Stimulated activated naive CD8-positive, alpha-beta T cell treated with anti-CD3 and anti-CD28 coated beads, Interleukin-15, Interleukin-2, amounts not matched to agents 100 U/mL and 50 U/mL, for 24 hours (primary cell): ENCODE measurements at regions not wholly inside any gene's neighbourhood (a gene's known extent, or its start where the extent isn't known, plus 50 kb on each side); places are given as distances from the start of the nearest gene placed in this dataset.

Source experiments
- ATAC-seq: fragments of 150-1000 bp; cut with Tn5 transposase; one replicate; pipeline ENCODE4 v1.10.0; 2021
- DNase-seq: peaks from one replicate; pipeline ENCODE4 v3.0.0; 2021

GRCh38 chr6:159479146-159479545, 213.9 kb downstream of the SOD2 start:
- ATAC-seq, result no peak
- DNase-seq, result no peak

DNA sequence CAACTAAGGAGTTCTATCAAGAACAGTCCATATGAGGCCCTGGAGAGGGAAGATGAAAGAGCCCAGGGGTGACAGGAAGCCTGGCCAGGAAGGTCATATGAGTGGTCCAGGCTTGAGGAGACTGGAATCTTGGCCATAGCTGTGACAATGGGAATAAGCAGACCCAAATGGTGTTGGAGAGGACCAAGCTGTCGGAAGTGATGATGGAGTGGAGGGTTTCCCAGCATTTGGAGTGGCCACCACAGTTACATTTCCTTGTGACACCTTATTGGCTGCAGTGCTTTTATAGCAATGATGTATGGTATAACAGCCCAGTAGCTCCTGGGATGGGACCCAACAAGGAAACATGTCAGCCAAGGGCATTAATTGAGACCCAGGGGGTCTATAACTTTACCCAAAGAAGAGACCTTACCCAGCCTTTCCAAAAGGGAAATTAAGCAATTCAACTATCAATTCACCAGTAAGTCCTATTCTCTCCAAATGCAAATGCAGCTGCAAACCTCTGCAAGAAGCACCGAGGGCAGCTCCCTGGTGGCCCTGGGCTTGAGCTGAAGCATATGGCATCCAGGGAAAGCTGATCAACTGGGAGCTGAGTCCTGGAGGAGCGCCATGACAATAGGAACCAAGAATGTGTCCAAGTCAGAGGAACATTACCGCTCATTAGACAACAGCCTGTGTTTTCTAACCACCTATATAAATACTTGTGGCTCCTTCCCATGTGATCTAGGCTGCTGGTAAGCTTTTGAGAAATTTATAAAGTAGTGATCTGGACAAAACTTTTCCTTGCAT, 219.4 kb downstream of the SOD2 start:
- DNase-seq, result no peak

DNA sequence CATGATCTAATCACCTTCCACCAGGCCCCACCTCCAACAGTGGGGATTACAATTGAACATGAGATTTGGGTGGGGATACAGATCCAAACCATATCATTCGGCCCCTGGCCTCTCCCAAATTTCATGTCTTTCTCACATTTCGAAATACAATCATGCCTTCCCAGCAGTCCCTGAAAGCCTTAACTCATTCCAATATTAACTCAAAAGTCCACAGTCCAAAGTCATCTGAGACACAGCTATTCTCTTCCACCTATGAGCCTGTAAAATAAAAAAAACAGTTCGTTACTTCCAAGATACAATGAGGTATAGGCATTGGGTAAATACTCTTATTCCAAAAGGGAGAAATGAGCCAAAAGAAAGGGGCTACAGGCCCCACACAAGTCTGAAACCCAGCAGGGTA, 222.6 kb downstream of the SOD2 start:
- DNase-seq, result no peak
- ATAC-seq, result no peak

More for the DNA sequence above, 219.4 kb downstream of the SOD2 start:
- ATAC-seq, result no peak

DNA sequence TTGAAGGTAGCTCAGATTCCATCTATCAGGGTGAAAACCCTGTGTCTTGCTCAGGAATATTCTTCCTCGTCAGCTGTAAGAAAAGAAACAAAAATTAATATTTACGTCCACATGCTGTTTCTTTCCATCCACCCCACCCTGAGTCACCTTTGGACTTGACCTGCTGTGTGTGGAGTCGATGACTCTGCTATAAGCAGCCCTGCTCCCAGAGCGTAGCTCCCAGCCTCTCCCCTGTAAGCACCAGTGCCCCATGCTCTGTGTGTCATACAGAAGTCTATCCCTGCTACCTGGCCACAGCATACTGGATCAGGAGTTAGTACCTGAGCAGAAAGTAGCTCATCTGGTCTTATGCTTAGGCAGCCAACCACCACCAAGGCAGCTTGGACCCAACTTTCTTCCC, 223.6 kb downstream of the SOD2 start:
- ATAC-seq (no peak), DNase-seq (no peak)

- DNase-seq (no peak), ATAC-seq (no peak)
Measured at GRCh38 chr6:159468994-159469393, 224.0 kb downstream of the SOD2 start.

DNA sequence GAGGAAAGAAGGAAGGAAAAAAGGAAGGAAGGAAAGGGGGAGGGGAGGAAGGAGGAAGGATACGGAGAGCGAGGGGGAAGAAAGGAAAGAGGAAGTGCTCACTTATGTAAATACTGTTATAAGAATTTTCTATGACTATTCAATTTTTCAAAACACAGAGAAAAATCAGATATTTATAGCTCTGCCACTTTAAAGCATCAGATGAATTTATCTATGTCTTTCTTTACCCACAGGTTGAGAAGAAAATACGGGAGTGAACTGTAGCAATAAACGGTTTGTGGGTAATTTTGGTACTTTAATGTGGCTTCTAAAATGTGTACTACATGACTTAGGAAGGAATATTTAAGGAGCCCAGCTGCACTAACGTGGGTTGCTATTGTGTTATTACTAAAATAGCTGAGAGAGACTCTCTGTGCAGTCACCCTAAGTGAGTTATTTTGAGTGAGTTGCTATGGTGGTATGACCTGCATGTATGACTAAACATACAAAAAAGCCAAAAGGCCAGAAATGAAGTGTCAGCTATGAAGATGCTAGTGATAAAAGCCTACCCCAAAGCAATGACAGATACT, 225.5 kb downstream of the SOD2 start:
- ATAC-seq (peak; percentile 77), DNase-seq (no peak)

GRCh38 chr6:159466926-159467325, 226.1 kb downstream of the SOD2 start:
- ATAC-seq (no peak), DNase-seq (no peak)

DNA sequence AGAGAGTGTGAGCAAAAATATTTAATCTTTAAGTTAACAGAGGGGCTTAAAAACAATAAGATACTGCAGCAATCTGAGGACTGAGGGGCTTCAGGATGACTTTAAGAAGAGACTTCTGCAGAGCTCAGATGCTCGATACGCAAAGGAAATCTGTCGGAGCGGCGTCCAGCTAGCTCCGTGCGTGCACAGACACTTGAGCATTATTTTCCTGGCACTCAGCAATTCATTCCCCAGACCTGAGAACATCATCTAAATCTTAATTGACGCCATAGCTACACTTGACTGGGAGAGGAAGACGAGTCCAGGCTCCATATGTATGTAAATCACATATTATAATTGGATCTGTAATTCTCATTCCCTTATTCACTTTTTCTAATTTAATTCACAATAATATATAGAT, 228.2 kb downstream of the SOD2 start:
- no peak for DNase-seq
- no peak for ATAC-seq

- ATAC-seq, result no peak
- no peak for DNase-seq
Measured at GRCh38 chr6:159463119-159463829, 229.8 kb downstream of the SOD2 start.

DNA sequence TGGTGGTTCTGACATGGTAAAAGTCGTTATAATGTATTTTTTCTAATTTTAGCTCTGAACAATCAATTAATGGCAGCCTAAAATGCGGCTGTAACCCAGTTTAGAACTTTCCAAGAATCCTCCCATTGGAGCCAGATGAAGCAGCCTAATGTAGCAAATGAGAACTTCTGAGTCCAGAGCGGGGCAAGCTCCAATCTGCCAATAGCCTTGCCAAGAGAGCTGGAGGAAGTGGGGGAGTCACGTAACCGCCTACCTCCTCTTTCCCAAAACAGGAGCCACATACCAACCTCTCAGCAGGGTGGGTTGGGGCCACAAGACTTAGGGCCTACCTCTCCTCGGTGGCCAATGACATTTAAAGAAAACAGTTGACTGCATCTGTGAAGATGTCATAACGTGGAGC, 230.6 kb downstream of the SOD2 start:
- DNase-seq, result no peak
- no peak for ATAC-seq

DNA sequence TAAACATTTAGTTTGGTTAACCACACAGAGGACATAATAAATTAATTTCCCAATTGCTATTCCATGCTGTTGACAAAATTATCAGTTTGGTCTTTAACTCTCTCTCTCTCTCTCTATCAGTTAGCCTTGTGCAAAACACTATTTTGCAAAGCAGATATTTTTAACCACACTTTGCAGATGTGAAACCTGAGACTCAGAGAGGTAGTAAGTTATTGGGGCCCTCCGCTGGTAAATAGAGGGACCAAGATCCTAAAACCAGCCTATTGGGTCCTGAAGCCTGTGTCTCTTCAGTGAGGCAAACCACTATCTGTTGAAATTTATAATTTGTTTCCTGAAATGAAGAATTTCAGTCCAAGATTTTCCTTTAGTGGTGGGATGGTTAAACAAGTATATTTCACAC, 231.0 kb downstream of the SOD2 start:
- DNase-seq, result no peak
- no peak for ATAC-seq

DNA sequence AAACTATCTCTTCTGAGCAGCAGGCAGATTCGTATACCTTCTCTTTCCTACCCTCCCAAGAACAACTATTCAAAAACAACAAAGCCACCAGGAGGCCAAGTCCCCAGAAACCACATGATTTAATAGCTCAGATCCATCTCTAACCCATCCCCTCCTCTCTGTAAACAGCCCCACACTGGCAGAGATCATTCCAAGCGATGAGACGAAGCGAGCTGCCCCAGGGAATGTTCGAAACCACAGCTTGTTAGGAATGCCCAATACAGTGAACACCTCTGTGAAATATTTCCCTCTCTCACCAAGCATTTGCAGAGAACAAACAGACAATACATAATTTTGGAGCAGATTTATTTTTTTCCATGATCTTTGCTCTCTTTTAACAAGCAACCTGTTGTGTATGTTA, 231.8 kb downstream of the SOD2 start:
- DNase-seq, result no peak
- no peak for ATAC-seq

- no peak for ATAC-seq
- DNase-seq, result no peak
Measured at GRCh38 chr6:159460476-159460875, 232.6 kb downstream of the SOD2 start.

GRCh38 chr6:159456349-159456748, 236.7 kb downstream of the SOD2 start:
- ATAC-seq (no peak), DNase-seq (no peak)

GRCh38 chr6:159455700-159456274, 237.3 kb downstream of the SOD2 start:
- ATAC-seq (no peak), DNase-seq (no peak)

- DNase-seq (no peak), ATAC-seq (no peak)
Measured at GRCh38 chr6:159450815-159451465, 242.1 kb downstream of the SOD2 start.

DNA sequence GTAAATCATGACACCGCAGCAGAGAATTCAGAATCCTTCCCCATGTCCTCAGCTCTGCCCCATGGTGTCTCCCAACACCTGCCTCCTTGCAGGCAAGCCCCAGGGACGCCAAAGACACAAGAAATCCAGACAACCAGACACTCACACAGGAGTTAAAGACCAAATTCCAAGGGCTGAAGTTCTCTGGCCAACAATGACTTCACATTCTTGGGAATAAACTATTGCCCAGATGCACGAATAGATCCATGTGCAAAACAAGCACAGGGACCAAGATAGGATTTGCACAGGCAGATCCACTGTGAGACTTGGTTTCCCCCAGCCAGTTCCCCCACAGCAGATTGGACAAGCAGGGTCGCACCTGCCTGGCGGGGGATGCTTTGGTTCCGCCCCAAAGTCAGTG, 246.7 kb downstream of the SOD2 start:
- ATAC-seq, result no peak
- DNase-seq, result no peak

DNA sequence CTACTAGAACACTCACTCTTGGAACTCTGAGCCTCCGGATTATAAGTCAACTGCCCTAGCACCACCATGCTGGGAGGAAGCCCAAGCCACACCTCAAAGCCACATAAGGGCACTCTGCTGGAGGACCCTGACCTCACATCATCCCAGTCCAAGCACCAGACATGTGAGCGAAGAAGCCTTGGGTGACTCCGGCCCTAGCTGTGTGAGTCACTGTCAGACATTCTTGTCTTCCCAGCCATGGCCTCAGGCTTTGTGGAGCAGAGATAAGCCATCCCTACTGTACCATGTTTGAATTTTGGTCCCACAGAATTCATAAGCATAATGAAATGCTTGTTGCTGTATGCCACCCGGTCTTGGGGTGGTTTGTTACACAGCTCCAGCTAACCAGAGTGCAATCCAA, 247.7 kb downstream of the SOD2 start:
- ATAC-seq (peak; percentile 14), DNase-seq (no peak)

DNA sequence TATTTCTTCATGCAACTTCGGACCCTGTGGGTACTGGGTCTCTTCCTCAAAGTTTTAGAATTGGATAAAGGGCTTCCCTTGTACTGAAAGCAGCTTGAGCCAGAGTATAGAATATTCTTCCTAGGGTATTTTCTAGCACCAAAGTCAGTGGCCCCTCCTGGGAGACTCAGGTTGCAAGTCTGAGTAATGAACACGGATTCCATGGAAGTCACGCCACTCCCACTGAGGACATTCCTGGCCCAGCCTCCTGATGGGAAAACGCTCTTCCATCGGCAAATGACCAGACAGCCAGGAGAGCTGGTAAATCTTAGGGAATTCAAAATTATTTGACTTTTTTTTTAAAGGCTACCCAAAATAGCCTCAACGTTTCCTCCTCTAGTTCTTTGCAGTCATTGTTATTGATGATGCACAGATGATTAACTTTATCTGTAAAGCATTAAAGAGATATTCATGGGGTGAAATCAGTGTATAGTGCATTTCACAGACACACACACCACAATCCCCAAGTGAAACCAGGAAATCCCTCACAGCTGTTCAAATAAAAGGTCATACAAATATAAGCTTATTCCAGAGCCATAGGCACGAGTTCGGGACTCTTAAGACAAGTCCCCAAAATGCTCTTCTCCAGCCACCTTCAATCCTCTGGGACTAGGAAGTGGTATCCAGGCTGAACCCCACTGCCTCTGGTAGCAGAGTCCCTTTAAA, 248.8 kb downstream of the SOD2 start:
- ATAC-seq, result no peak
- DNase-seq, result no peak

DNA sequence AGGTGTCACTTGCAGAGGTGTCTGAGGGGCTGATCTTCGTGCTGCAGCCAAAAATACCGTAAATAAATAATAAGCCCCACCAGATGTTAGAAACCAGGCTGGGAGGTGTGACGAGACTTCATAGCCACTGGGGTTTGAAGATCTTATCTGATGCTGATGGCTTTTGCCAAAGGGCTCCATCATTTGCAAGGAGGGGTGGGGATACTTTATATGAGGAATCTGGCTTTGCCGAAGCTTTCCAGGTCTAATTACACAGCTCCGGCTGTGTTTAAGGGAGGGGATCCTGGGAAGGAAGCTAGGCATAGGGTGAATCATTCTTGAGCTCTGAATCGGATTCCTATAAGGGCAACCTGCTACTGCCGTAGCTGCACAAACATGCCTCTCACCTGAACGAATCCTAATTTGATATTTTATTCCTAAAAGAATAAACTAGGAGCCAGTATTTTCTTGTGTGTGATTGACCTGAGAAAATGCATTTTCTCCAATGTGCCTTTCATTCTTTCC, 249.6 kb downstream of the SOD2 start:
- DNase-seq (no peak), ATAC-seq (no peak)

- DNase-seq (no peak), ATAC-seq (no peak)
Measured at GRCh38 chr6:159441704-159441981, 251.4 kb downstream of the SOD2 start.
